SH-SY5Y (cell line): ENCODE measurements at regions not wholly inside any gene's neighbourhood (a gene's known extent, or its start where the extent isn't known, plus 50 kb on each side); places are given as distances from the start of the nearest gene placed in this dataset.

Experiments
- GATA2 ChIP-seq: IDR thresholded peaks from 2 replicates; pipeline ENCODE4 v1.6.1; 2011; ENCODE audit warnings: mild to moderate bottlenecking, low read depth, low read length
- GATA3 ChIP-seq: IDR thresholded peaks from 2 replicates; pipeline ENCODE4 v1.6.1; 2011; ENCODE audit warnings: low read depth, mild to moderate bottlenecking, low read length, moderate library complexity

- TF ChIP-seq GATA2 (no peak), GATA3 (no peak)
Observed at GRCh38 chr2:2574401-2575180, 243.5 kb upstream of the MYT1L start.

GRCh38 chr2:2573658-2574293, 242.7 kb upstream of the MYT1L start:
- no peak for TF ChIP-seq GATA2
- TF ChIP-seq GATA3 = no peak

GRCh38 chr2:2573205-2573604, 242.1 kb upstream of the MYT1L start:
- TF ChIP-seq GATA2 (no peak), GATA3 (no peak)

- TF ChIP-seq GATA3 (no peak), GATA2 (no peak)
Observed at GRCh38 chr2:2572393-2573204, 241.5 kb upstream of the MYT1L start.

GRCh38 chr2:2571301-2572150, 240.5 kb upstream of the MYT1L start:
- TF ChIP-seq GATA3 = no peak

- TF ChIP-seq GATA3 = no peak
- TF ChIP-seq GATA2 = no peak
Observed at GRCh38 chr2:2570871-2571270, 239.8 kb upstream of the MYT1L start.

GRCh38 chr2:2570360-2570759, 239.3 kb upstream of the MYT1L start:
- TF ChIP-seq GATA2 (no peak), GATA3 (no peak)

GRCh38 chr2:2569836-2570235, 238.8 kb upstream of the MYT1L start:
- no peak for TF ChIP-seq GATA2
- no peak for TF ChIP-seq GATA3

GRCh38 chr2:2569306-2569705, 238.2 kb upstream of the MYT1L start:
- TF ChIP-seq GATA3 = no peak

- TF ChIP-seq GATA3 = no peak
- no peak for TF ChIP-seq GATA2
Observed at GRCh38 chr2:2568411-2568810, 237.3 kb upstream of the MYT1L start.

GRCh38 chr2:2567776-2568175, 236.7 kb upstream of the MYT1L start:
- TF ChIP-seq GATA2 = no peak
- no peak for TF ChIP-seq GATA3

GRCh38 chr2:2566396-2567323, 235.6 kb upstream of the MYT1L start:
- TF ChIP-seq GATA2 (no peak), GATA3 (no peak)

- TF ChIP-seq GATA3 = no peak
- TF ChIP-seq GATA2 = no peak
Observed at GRCh38 chr2:2565671-2566070, 234.6 kb upstream of the MYT1L start.
